ENCODE measurements at regions not wholly inside any gene's neighbourhood (a gene's known extent, or its start where the extent isn't known, plus 50 kb on each side); places are given as distances from the start of the nearest gene placed in this dataset.

DNA sequence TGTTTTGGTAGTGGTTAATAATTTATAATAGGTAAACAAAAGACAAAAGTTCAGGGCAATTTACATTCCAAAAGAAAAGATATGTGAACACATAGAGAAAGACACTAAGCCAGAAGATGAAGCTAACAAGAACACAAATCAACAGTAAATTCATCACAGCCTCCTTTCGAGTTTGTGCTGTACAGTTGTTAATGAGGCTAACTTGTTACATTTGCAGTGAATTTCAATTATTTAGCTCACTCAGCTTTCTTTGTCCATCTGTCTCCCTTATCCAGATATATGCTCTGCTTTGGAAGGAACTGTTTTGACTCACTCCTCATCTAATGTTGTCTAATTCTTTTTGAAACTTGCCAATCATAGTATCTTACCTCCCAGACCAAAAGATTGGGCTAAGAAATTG lies 423.3 kb upstream of the OLFM3 start:
- no peaks in the 10 kb centered on the region for H3F3A ChIP-seq (ENCODE audit: insufficient read depth, low read length)
- no peak overlapping the region for H3K4me3 ChIP-seq (ENCODE audit: low read length)
- no peaks in the 10 kb centered on the region for H3K27me3 ChIP-seq (replicated peaks; ENCODE audit: insufficient read depth, low read length)
- H3K9me3 ChIP-seq (replicated peaks; ENCODE audit: insufficient read depth, low read length), result no peaks in the 10 kb centered on the region
- no peak overlapping the region for H2AFZ ChIP-seq (ENCODE audit: low read length)
- no peak overlapping the region for H3K9ac ChIP-seq (ENCODE audit: low read length)
- no peaks in the 10 kb centered on the region for H3K36me3 ChIP-seq (replicated peaks; ENCODE audit: insufficient read depth, low read length)
- no peak for DNase-seq
- TF ChIP-seq EZH2phosphoT487 (IDR thresholded peaks at IDR 0.05; ENCODE audit: low read length) (no peak), EZH2 (optimal IDR thresholded peaks at IDR 0.05; ENCODE audit: low read depth, low read length) (no peak)
- TF ChIP-seq, protein P1, sequence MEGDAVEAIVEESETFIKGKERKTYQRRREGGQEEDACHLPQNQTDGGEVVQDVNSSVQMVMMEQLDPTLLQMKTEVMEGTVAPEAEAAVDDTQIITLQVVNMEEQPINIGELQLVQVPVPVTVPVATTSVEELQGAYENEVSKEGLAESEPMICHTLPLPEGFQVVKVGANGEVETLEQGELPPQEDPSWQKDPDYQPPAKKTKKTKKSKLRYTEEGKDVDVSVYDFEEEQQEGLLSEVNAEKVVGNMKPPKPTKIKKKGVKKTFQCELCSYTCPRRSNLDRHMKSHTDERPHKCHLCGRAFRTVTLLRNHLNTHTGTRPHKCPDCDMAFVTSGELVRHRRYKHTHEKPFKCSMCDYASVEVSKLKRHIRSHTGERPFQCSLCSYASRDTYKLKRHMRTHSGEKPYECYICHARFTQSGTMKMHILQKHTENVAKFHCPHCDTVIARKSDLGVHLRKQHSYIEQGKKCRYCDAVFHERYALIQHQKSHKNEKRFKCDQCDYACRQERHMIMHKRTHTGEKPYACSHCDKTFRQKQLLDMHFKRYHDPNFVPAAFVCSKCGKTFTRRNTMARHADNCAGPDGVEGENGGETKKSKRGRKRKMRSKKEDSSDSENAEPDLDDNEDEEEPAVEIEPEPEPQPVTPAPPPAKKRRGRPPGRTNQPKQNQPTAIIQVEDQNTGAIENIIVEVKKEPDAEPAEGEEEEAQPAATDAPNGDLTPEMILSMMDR (IDR thresholded peaks at IDR 0.05; ENCODE audit: low read length), result no peak
- H3K4me2 ChIP-seq (ENCODE audit: low read depth, low read length), result no peak overlapping the region
- no peaks in the 10 kb centered on the region for H3K9me2 ChIP-seq (replicated peaks; ENCODE audit: insufficient read depth, low read length)
- H3K79me2 ChIP-seq (ENCODE audit: low read length), result no peaks in the 10 kb centered on the region
- no peak overlapping the region for H3K27ac ChIP-seq (ENCODE audit: low read length)
- H3K4me1 ChIP-seq (ENCODE audit: low read length), result no peaks in the 10 kb centered on the region
- no peaks in the 10 kb centered on the region for H4K20me1 ChIP-seq (ENCODE audit: insufficient read depth, low read length)

Data from MM.1S (cell line).